Hepatocyte (in vitro differentiated cells): ENCODE measurements at regions not wholly inside any gene's neighbourhood (a gene's known extent, or its start where the extent isn't known, plus 50 kb on each side); places are given as distances from the start of the nearest gene placed in this dataset.
"Not testable (repeated sequence)": the region's sequence is repeated elsewhere in the genome, so short reads cannot be mapped to it uniquely, and the experiment has no call there.

Experiments
- DNase-seq: peaks from one replicate; pipeline ENCODE4 v3.0.0-alpha.2; 2016; ENCODE audit warnings: low spot score
- H2AFZ ChIP-seq: fragments of 200-600 bp; sonication (generic); 2 replicates; pipeline ENCODE4 v1.6.0; 2016; ENCODE audit warnings: antibody characterized with exemption, mild to moderate bottlenecking
- H3K27ac ChIP-seq: fragments of 200-600 bp; sonication (generic); 2 replicates; pipeline ENCODE4 v1.5.1; 2016; ENCODE audit warnings: mild to moderate bottlenecking
- H3K27me3 ChIP-seq: fragments of 200-600 bp; sonication (generic); 2 replicates; pipeline ENCODE4 v1.6.1; 2016
- H3K36me3 ChIP-seq: fragments of 200-600 bp; sonication (generic); replicated peaks from 2 replicates; pipeline ENCODE4 v1.5.1; 2016; ENCODE audit warnings: low read depth; ENCODE audit not compliant: insufficient read depth
- H3K4me1 ChIP-seq: fragments of 200-600 bp; sonication (generic); 2 replicates; pipeline ENCODE4 v1.5.1; 2016; ENCODE audit warnings: mild to moderate bottlenecking, moderate library complexity; ENCODE audit not compliant: insufficient read depth
- H3K4me2 ChIP-seq: fragments of 200-600 bp; sonication (generic); 2 replicates; pipeline ENCODE4 v1.6.0; 2016
- H3K4me3 ChIP-seq: fragments of 200-600 bp; sonication (generic); 2 replicates; pipeline ENCODE4 v1.5.1; 2016; ENCODE audit warnings: mild to moderate bottlenecking
- H3K79me2 ChIP-seq: fragments of 200-600 bp; sonication (generic); 2 replicates; pipeline ENCODE4 v1.6.0; 2017; ENCODE audit warnings: mild to moderate bottlenecking
- H3K9me2 ChIP-seq: fragments of 200-600 bp; sonication (generic); replicated peaks from 2 replicates; pipeline ENCODE4 v1.6.0; 2017; ENCODE audit warnings: mild to moderate bottlenecking; ENCODE audit not compliant: insufficient read depth
- H3K9me3 ChIP-seq: fragments of 200-600 bp; sonication (generic); 2 replicates; pipeline ENCODE4 v1.5.1; 2016; ENCODE audit warnings: low read depth, mild to moderate bottlenecking
- H4K20me1 ChIP-seq: fragments of 200-600 bp; sonication (generic); 2 replicates; pipeline ENCODE4 v1.6.0; 2016; ENCODE audit warnings: mild to moderate bottlenecking; ENCODE audit not compliant: insufficient read depth, poor library complexity, severe bottlenecking
- EZH2 ChIP-seq: fragments of 200-600 bp; sonication (generic); IDR thresholded peaks from 2 replicates; pipeline ENCODE4 v1.6.1; 2016; ENCODE audit warnings: antibody characterized with exemption, mild to moderate bottlenecking, borderline replicate concordance
- EZH2phosphoT487 ChIP-seq: fragments of 200-600 bp; sonication (generic); IDR thresholded peaks from one replicate; pipeline ENCODE4 v1.6.1; 2018; ENCODE audit warnings: antibody characterized with exemption, mild to moderate bottlenecking, low read depth, moderate library complexity; ENCODE audit not compliant: unreplicated experiment, severe bottlenecking
- WGBS: methylation state at CpG from one replicate; pipeline ENCODE4 v1.1.6; 2016; ENCODE audit warnings: low lambda C conversion rate; ENCODE audit errors: missing lambda C conversion rate; 5-methylcytosine and 5-hydroxymethylcytosine counted together
- TF ChIP-seq, protein P1 (sequence below): fragments of 200-600 bp; sonication (generic); IDR thresholded peaks from 2 replicates; pipeline ENCODE4 v1.5.1; 2016; ENCODE audit warnings: antibody characterized with exemption, mild to moderate bottlenecking; ENCODE audit not compliant: poor library complexity

DNA sequence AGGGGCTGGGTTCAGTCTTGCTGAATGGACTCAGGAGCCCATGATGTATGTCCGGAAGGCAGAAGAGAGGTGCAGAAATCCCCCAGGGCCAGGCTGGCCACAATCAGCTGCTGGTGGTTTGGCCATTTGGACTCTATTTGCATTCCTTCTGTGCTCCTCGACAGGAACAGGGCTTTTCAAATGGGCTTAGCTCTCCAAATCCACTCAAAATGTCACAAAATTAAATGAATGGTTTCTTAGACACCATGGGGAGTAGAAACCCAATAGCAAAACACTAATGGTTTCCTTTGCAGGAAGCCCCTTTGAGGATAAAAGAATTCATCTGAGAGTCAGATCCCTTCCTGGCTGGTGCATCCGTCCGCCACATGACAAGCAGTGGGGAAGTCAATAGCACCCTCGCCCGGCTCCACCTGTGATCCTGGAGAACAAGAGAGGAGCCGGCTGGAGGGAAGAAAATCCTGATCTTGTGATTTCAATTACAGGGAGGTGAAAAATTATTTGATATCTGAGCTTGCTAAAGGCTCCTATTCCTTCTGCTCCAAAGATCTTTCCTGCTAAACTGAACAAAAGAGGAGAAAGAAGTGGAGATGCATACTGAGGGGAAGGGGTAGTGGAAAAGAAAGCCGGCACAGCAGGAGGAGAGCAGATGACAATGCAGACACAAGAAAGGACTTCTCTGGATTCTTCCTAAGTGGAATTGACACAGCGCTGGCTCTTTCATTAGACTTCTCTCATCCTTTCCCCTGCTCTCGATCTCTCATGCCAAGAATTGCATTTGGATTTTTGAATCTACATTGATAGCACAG, 190.7 kb downstream of the C7orf25 start:
- no peak overlapping the region for H3K4me3 ChIP-seq
- no peak overlapping the region for H3K27ac ChIP-seq
- no peaks in the 10 kb centered on the region for H3K9me3 ChIP-seq
- WGBS: 74% methylated on average over 10 of the region's 10 CpGs
- no peak overlapping the region for H3K4me2 ChIP-seq
- no peak for DNase-seq
- H3K4me1 ChIP-seq: no peaks in the 10 kb centered on the region
- H2AFZ ChIP-seq: no peak overlapping the region
- TF ChIP-seq EZH2 (no peak), EZH2phosphoT487 (no peak)
- TF ChIP-seq, protein P1, sequence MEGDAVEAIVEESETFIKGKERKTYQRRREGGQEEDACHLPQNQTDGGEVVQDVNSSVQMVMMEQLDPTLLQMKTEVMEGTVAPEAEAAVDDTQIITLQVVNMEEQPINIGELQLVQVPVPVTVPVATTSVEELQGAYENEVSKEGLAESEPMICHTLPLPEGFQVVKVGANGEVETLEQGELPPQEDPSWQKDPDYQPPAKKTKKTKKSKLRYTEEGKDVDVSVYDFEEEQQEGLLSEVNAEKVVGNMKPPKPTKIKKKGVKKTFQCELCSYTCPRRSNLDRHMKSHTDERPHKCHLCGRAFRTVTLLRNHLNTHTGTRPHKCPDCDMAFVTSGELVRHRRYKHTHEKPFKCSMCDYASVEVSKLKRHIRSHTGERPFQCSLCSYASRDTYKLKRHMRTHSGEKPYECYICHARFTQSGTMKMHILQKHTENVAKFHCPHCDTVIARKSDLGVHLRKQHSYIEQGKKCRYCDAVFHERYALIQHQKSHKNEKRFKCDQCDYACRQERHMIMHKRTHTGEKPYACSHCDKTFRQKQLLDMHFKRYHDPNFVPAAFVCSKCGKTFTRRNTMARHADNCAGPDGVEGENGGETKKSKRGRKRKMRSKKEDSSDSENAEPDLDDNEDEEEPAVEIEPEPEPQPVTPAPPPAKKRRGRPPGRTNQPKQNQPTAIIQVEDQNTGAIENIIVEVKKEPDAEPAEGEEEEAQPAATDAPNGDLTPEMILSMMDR: no peak
- no peaks in the 10 kb centered on the region for H3K27me3 ChIP-seq
- H4K20me1 ChIP-seq: no peaks in the 10 kb centered on the region
- no peaks in the 10 kb centered on the region for H3K79me2 ChIP-seq
- no peaks in the 10 kb centered on the region for H3K9me2 ChIP-seq
- H3K36me3 ChIP-seq: no peaks in the 10 kb centered on the region

DNA sequence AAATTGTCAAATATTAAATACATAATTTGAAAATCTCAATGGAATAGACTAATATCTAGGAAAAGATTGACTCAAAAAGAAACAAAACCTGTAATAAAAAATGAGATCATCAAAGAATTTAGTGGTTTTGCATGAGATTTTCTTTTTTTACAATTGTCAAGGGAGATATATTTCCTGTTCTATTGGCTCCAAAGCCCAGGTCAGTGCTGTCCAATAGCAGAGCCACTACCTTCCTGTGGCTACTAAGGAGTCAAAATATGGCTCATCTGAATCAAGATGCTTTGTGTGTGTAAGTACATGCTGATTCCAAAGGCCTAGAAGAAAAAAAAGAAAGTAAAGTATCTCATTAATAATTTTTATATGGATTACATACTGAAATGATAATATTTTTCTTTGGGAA, 191.9 kb downstream of the C7orf25 start:
- H4K20me1 ChIP-seq: no peaks in the 10 kb centered on the region

DNA sequence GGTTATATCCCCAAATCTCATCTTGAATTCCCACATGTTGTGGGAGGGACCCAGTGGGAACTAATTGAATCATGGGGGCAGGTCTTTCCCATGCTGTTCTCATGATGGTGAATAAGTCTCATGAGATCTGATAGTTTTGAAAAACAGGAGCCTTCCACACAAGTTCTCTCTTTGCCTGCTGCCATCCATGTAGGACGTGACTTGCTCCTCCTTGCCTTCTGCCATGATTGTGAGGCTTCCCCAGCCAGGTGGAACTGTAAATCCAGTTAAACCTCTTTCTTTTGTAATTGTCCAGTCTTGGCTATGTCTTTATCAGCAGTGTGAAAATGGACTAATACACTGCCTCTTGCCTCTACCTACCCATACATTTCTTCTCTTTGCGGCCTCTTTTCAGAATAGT, 193.4 kb downstream of the C7orf25 start:
- not testable (repeated sequence) for H3K79me2 ChIP-seq, H3K4me2 ChIP-seq, H4K20me1 ChIP-seq, DNase-seq, H3K27ac ChIP-seq, H3K36me3 ChIP-seq, H2AFZ ChIP-seq, H3K4me1 ChIP-seq, H3K4me3 ChIP-seq, H3K9me3 ChIP-seq, H3K27me3 ChIP-seq, H3K9me2 ChIP-seq
- 96% methylated on average over 2 of the region's 2 CpGs for WGBS

More for the DNA sequence above, 191.9 kb downstream of the C7orf25 start:
- H3K9me2 ChIP-seq: no peaks in the 10 kb centered on the region
- H3K9me3 ChIP-seq: no peaks in the 10 kb centered on the region
- no peaks in the 10 kb centered on the region for H3K36me3 ChIP-seq
- no peaks in the 10 kb centered on the region for H3K4me1 ChIP-seq
- no peak for DNase-seq
- H3K4me2 ChIP-seq: no peak overlapping the region
- no peak overlapping the region for H2AFZ ChIP-seq
- TF ChIP-seq EZH2 (no peak), EZH2phosphoT487 (no peak)
- TF ChIP-seq, protein P1: no peak
- no peak overlapping the region for H3K4me3 ChIP-seq
- H3K27ac ChIP-seq: no peak overlapping the region
- H3K27me3 ChIP-seq: no peaks in the 10 kb centered on the region
- H3K79me2 ChIP-seq: no peaks in the 10 kb centered on the region

DNA sequence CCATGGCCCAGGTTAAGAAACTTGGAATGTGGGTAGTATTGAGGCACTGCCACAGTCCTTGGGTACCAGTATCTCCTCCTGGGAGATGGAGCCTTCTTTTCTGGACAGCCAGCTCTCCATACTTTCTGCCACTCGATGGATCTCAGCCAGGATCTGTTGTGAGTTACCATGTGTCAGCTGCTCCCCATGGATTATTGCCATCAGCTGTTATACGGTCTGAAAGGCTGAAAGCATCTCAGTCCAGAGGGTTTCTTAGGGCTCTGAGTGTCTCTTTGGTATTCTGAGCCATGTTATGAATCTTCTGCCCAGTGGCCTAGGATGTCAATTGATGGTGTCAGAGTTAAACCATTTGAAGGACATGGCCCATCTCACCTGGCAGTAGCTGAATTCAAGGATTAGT, 197.5 kb downstream of the C7orf25 start:
- H3K36me3 ChIP-seq: no peaks in the 10 kb centered on the region
- no peak overlapping the region for H3K4me3 ChIP-seq
- no peak overlapping the region for H3K4me2 ChIP-seq
- no peaks in the 10 kb centered on the region for H3K9me2 ChIP-seq
- no peaks in the 10 kb centered on the region for H3K9me3 ChIP-seq
- H3K27ac ChIP-seq: no peak overlapping the region
- 79% methylated on average over 2 of the region's 2 CpGs for WGBS
- H4K20me1 ChIP-seq: no peaks in the 10 kb centered on the region
- no peaks in the 10 kb centered on the region for H3K79me2 ChIP-seq
- no peaks in the 10 kb centered on the region for H3K27me3 ChIP-seq
- no peak for DNase-seq
- no peak overlapping the region for H2AFZ ChIP-seq
- no peak for TF ChIP-seq EZH2phosphoT487
- TF ChIP-seq, protein P1: no peak
- no peak for TF ChIP-seq EZH2
- no peaks in the 10 kb centered on the region for H3K4me1 ChIP-seq
